Right ventricle myocardium superior (tissue), 1 donor: ENCODE measurements at regions not wholly inside any gene's neighbourhood (a gene's known extent, or its start where the extent isn't known, plus 50 kb on each side); places are given as distances from the start of the nearest gene placed in this dataset.

Source experiments
- ATAC-seq: fragments of 200-7000 bp; cut with Tn5 transposase; one replicate; pipeline ENCODE4 v1.9.1; 2020; ENCODE audit warnings: mild to moderate bottlenecking; ENCODE audit not compliant: poor library complexity
- DNase-seq: peaks from one replicate; pipeline ENCODE4 v3.0.0-alpha.2; 2020
- intact Hi-C: fragments of 100-400 bp; cut with DNase I; formaldehyde crosslinking; loops from one replicate; pipeline ENCODE4 v1.11.2; 2022
- donor health status: DM: no; HTN: yes; CAD: no; lungs with severe emphysema.

- intact Hi-C loops, result no loop called here
- ATAC-seq, result no peak
- no peak for DNase-seq
These were observed 254.4 kb upstream of the SP4 start for GRCh38 chr7:21173436-21173835.

GRCh38 chr7:21175714-21176113 lies 252.2 kb upstream of the SP4 start:
- DNase-seq (no peak), ATAC-seq (no peak)
- intact Hi-C loops, result no loop called here

- intact Hi-C loops, result no loop called here
- DNase-seq (no peak), ATAC-seq (no peak)
These were observed 242.8 kb upstream of the SP4 start for GRCh38 chr7:21184942-21185652.

GRCh38 chr7:21185653-21186265 lies 242.1 kb upstream of the SP4 start:
- intact Hi-C loops, result no loop called here
- no peak for ATAC-seq

GRCh38 chr7:21191321-21192073 lies 236.4 kb upstream of the SP4 start:
- intact Hi-C loops, result no loop called here
- no peak for DNase-seq
- ATAC-seq, result no peak

More at GRCh38 chr7:21185653-21186265, 242.1 kb upstream of the SP4 start:
- no peak for DNase-seq

GRCh38 chr7:21192657-21193056 lies 235.2 kb upstream of the SP4 start:
- intact Hi-C loops, result no loop called here
- no peak for ATAC-seq

GRCh38 chr7:21193895-21194294 lies 234.0 kb upstream of the SP4 start:
- no peak for DNase-seq
- no peak for ATAC-seq
- intact Hi-C loops, result no loop called here

More at GRCh38 chr7:21192657-21193056, 235.2 kb upstream of the SP4 start:
- DNase-seq, result no peak

- no peak for DNase-seq
- no peak for ATAC-seq
- intact Hi-C loops, result no loop called here
These were observed 232.9 kb upstream of the SP4 start for GRCh38 chr7:21194936-21195335.

GRCh38 chr7:21198921-21199320 lies 229.0 kb upstream of the SP4 start:
- intact Hi-C loops, result no loop called here
- ATAC-seq (no peak), DNase-seq (no peak)

GRCh38 chr7:21200503-21200902 lies 227.4 kb upstream of the SP4 start:
- no peak for ATAC-seq
- intact Hi-C loops, result no loop called here
- DNase-seq, result no peak

GRCh38 chr7:21214657-21215056 lies 213.2 kb upstream of the SP4 start:
- DNase-seq, result no peak
- no peak for ATAC-seq
- intact Hi-C loops, result no loop called here

GRCh38 chr7:21215307-21215706 lies 212.6 kb upstream of the SP4 start:
- DNase-seq, result no peak
- intact Hi-C loops, result no loop called here
- no peak for ATAC-seq

GRCh38 chr7:21217365-21217764 lies 210.5 kb upstream of the SP4 start:
- intact Hi-C loops, result no loop called here
- ATAC-seq, result no peak

GRCh38 chr7:21218155-21218554 lies 209.7 kb upstream of the SP4 start:
- no peak for ATAC-seq
- intact Hi-C loops, result no loop called here
- DNase-seq, result no peak

More at GRCh38 chr7:21217365-21217764, 210.5 kb upstream of the SP4 start:
- no peak for DNase-seq

- DNase-seq, result no peak
- intact Hi-C loops, result no loop called here
- ATAC-seq, result no peak
These were observed 206.8 kb upstream of the SP4 start for GRCh38 chr7:21221130-21221529.

GRCh38 chr7:21238400-21239116 lies 189.3 kb upstream of the SP4 start:
- intact Hi-C loops, result no loop called here
- ATAC-seq (no peak), DNase-seq (no peak)

- no peak for DNase-seq
- no peak for ATAC-seq
- intact Hi-C loops, result no loop called here
These were observed 184.6 kb upstream of the SP4 start for GRCh38 chr7:21243265-21243664.

- intact Hi-C loops, result no loop called here
- no peak for DNase-seq
- ATAC-seq, result no peak
These were observed 176.6 kb upstream of the SP4 start for GRCh38 chr7:21251151-21251800.
